ENCODE measurements at regions not wholly inside any gene's neighbourhood (a gene's known extent, or its start where the extent isn't known, plus 50 kb on each side); places are given as distances from the start of the nearest gene placed in this dataset.

DNA sequence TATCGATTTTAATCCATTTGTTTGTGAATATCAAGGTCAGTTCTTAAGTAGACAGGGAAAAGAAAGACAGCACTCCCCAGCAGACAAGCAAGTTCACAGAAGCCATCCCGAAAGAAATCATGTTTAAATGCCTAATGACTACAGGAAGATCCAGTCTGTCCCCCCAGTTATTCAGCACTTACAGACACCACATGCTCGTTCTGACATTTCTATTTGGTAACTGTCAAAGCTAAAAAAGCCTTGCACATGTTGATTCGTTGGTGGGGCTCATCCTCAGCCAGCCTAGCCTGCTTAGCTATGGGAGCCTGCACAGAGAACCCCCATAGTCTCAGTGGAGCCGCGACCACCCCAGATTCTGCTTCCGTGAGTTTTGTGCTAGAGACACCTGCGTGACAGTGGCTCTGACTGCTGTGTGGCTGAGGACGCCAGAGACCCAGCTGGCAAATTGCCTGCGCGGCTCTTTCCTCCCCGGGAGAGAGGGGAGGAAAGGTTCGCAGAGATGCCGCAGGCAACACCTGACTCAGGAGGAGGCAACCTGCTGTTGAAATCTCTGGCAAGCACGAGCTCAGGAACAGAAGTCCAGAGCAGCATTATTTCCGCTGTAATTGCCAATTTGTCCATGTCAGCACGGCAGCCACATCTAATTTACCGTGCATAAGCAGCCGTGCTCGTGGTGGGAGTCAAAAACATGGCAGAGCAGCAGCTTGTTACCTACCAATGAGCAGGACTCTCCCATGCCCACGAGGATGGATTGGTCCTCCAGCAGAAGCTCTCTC is 194.2 kb downstream of the GPAM start (continued):
- TF ChIP-seq, protein P1, sequence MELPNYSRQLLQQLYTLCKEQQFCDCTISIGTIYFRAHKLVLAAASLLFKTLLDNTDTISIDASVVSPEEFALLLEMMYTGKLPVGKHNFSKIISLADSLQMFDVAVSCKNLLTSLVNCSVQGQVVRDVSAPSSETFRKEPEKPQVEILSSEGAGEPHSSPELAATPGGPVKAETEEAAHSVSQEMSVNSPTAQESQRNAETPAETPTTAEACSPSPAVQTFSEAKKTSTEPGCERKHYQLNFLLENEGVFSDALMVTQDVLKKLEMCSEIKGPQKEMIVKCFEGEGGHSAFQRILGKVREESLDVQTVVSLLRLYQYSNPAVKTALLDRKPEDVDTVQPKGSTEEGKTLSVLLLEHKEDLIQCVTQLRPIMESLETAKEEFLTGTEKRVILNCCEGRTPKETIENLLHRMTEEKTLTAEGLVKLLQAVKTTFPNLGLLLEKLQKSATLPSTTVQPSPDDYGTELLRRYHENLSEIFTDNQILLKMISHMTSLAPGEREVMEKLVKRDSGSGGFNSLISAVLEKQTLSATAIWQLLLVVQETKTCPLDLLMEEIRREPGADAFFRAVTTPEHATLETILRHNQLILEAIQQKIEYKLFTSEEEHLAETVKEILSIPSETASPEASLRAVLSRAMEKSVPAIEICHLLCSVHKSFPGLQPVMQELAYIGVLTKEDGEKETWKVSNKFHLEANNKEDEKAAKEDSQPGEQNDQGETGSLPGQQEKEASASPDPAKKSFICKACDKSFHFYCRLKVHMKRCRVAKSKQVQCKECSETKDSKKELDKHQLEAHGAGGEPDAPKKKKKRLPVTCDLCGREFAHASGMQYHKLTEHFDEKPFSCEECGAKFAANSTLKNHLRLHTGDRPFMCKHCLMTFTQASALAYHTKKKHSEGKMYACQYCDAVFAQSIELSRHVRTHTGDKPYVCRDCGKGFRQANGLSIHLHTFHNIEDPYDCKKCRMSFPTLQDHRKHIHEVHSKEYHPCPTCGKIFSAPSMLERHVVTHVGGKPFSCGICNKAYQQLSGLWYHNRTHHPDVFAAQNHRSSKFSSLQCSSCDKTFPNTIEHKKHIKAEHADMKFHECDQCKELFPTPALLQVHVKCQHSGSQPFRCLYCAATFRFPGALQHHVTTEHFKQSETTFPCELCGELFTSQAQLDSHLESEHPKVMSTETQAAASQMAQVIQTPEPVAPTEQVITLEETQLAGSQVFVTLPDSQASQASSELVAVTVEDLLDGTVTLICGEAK (IDR thresholded peaks at IDR 0.05; ENCODE audit: borderline replicate concordance): no peak
- no peak for TF ChIP-seq PAX5 (IDR thresholded peaks at IDR 0.05; ENCODE audit: borderline replicate concordance, low read depth, low read length)

DNA sequence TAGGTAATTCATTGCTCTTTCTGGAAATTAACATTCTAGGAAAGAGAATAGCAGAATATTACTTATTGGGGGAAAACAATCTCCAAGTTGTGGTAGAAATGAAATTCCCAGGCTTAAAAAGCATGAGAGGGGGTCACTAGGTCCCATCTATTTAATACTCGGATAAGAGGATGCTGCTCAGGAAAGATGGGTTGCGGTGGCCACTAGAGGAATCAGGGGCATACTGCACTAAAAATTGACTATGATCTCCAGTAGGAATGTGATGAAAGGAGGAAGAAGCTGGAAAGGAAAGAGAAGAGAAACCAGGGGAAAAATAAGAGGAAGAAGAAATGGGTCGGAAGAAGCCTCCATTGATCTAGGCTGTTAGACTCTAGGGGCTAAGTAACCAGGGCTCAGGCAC is 192.8 kb downstream of the GPAM start:
- FAIRE-seq: no peak
- Histone ChIP-seq H3K27ac (ENCODE audit: control insufficient read depth, insufficient read depth) (no peak overlapping the region), H2AFZ (ENCODE audit: control insufficient read depth, low read depth, low read length) (no peak overlapping the region), H3K9me3 (replicated peaks; ENCODE audit: control insufficient read depth, insufficient read depth, low read length) (no peaks in the 10 kb centered on the region), H3K79me2 (ENCODE audit: control insufficient read depth, insufficient read depth, low read length) (no peaks in the 10 kb centered on the region), H3K9ac (ENCODE audit: control insufficient read depth, insufficient read depth, low read length) (no peak overlapping the region), H3K4me2 (ENCODE audit: control insufficient read depth, insufficient read depth) (no peak overlapping the region), H3K4me1 (ENCODE audit: control insufficient read depth, insufficient read depth, low read length) (no peaks in the 10 kb centered on the region), H3K4me3 (no peak overlapping the region), H3K27me3 (replicated peaks in 1 of 2; ENCODE audit: control insufficient read depth in 2 of 2, insufficient read depth in 2 of 2, low read length in 1 of 2) (no peaks in the 10 kb centered on the region; a peak in 1 of 4 replicates), H3K36me3 (ENCODE audit: control insufficient read depth in 2 of 2, insufficient read depth in 2 of 2, low read length in 1 of 2) (no peaks in the 10 kb centered on the region), H4K20me1 (ENCODE audit: control insufficient read depth, insufficient read depth) (no peaks in the 10 kb centered on the region)
- ChIA-PET POLR2A (no interaction called here), CTCF (no interaction called here), SMC1A (ENCODE audit: uncharacterized antibody, unreplicated experiment) (no interaction called here), RAD21 (ENCODE audit: unreplicated experiment) (no interaction called here)
- in situ Hi-C loops (cut with MboI) (no loop called here), intact Hi-C loops (cut with micrococcal nuclease; ENCODE audit: unreplicated experiment) (no loop called here)
- no TSS peak for BruUV-seq (replicated peaks)
- DNase-seq (ENCODE audit: low read depth, low spot score): no peak
- ATAC-seq: no peak
- WGBS (ENCODE audit: insufficient coverage, insufficient replicate concordance, low lambda C conversion rate, missing lambda C conversion rate): 33% methylated on average over 3 of the region's 3 CpGs
- TF ChIP-seq, protein P2, sequence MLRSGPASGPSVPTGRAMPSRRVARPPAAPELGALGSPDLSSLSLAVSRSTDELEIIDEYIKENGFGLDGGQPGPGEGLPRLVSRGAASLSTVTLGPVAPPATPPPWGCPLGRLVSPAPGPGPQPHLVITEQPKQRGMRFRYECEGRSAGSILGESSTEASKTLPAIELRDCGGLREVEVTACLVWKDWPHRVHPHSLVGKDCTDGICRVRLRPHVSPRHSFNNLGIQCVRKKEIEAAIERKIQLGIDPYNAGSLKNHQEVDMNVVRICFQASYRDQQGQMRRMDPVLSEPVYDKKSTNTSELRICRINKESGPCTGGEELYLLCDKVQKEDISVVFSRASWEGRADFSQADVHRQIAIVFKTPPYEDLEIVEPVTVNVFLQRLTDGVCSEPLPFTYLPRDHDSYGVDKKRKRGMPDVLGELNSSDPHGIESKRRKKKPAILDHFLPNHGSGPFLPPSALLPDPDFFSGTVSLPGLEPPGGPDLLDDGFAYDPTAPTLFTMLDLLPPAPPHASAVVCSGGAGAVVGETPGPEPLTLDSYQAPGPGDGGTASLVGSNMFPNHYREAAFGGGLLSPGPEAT (IDR thresholded peaks at IDR 0.05; ENCODE audit: low read depth): no peak
- TF ChIP-seq WRNIP1 (IDR thresholded peaks at IDR 0.05; ENCODE audit: borderline replicate concordance, low read depth, low read length): no peak
- no peak for TF ChIP-seq SREBF2 (IDR thresholded peaks at IDR 0.05; ENCODE audit: low read length)
- TF ChIP-seq SIN3A (IDR thresholded peaks at IDR 0.05; ENCODE audit: low read depth, low read length): no peak
- TF ChIP-seq MXI1 (IDR thresholded peaks at IDR 0.05; ENCODE audit: low read depth, low read length): no peak
- TF ChIP-seq, protein P3, sequence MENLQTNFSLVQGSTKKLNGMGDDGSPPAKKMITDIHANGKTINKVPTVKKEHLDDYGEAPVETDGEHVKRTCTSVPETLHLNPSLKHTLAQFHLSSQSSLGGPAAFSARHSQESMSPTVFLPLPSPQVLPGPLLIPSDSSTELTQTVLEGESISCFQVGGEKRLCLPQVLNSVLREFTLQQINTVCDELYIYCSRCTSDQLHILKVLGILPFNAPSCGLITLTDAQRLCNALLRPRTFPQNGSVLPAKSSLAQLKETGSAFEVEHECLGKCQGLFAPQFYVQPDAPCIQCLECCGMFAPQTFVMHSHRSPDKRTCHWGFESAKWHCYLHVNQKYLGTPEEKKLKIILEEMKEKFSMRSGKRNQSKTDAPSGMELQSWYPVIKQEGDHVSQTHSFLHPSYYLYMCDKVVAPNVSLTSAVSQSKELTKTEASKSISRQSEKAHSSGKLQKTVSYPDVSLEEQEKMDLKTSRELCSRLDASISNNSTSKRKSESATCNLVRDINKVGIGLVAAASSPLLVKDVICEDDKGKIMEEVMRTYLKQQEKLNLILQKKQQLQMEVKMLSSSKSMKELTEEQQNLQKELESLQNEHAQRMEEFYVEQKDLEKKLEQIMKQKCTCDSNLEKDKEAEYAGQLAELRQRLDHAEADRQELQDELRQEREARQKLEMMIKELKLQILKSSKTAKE (IDR thresholded peaks at IDR 0.05; ENCODE audit: low read depth, poor library complexity, severe bottlenecking): no peak
- TF ChIP-seq SPI1 (IDR thresholded peaks at IDR 0.05; ENCODE audit: borderline replicate concordance, insufficient read depth, low read depth, low read length): no peak
- TF ChIP-seq MYC (IDR thresholded peaks at IDR 0.05; ENCODE audit: insufficient read depth, insufficient read length, insufficient replicate concordance, low read length, severe bottlenecking): no peak
- no peak for TF ChIP-seq PAX8 (IDR thresholded peaks at IDR 0.05)
- TF ChIP-seq IRF4 (IDR thresholded peaks at IDR 0.05; ENCODE audit: low read depth, low read length): no peak
